HFFc6 (cell line): ENCODE measurements at regions not wholly inside any gene's neighbourhood (a gene's known extent, or its start where the extent isn't known, plus 50 kb on each side); places are given as distances from the start of the nearest gene placed in this dataset.

Experiments
- DNase-seq: peaks from one replicate; pipeline ENCODE4 v3.0.0-alpha.2; 2018
- H3K27ac Mint-ChIP-seq: 2 replicates; pipeline ENCODE4 v1.8.0; 2020; ENCODE audit warnings: mild to moderate bottlenecking, mixed read lengths
- H3K27me3 Mint-ChIP-seq: 2 replicates; pipeline ENCODE4 v1.8.0; 2021; ENCODE audit warnings: mild to moderate bottlenecking, moderate library complexity, mixed read lengths; ENCODE audit not compliant: insufficient read depth
- H3K36me3 Mint-ChIP-seq: 2 replicates; pipeline ENCODE4 v1.8.0; 2021; ENCODE audit warnings: low read depth, mixed read lengths
- H3K4me1 Mint-ChIP-seq: 2 replicates; pipeline ENCODE4 v1.8.0; 2020; ENCODE audit warnings: low read depth, mixed read lengths
- H3K4me3 Mint-ChIP-seq: 2 replicates; pipeline ENCODE4 v1.8.0; 2020; ENCODE audit warnings: mild to moderate bottlenecking, moderate library complexity, mixed read lengths
- H3K9me3 Mint-ChIP-seq: 2 replicates; pipeline ENCODE4 v1.8.0; 2020; ENCODE audit warnings: mild to moderate bottlenecking, mixed read lengths
- TF ChIP-seq, protein P1 (sequence below): fragments of 200-600 bp; sonication (generic); IDR thresholded peaks from 2 replicates; pipeline ENCODE4 v1.5.0; 2021; ENCODE audit warnings: antibody characterized with exemption, mild to moderate bottlenecking

DNA sequence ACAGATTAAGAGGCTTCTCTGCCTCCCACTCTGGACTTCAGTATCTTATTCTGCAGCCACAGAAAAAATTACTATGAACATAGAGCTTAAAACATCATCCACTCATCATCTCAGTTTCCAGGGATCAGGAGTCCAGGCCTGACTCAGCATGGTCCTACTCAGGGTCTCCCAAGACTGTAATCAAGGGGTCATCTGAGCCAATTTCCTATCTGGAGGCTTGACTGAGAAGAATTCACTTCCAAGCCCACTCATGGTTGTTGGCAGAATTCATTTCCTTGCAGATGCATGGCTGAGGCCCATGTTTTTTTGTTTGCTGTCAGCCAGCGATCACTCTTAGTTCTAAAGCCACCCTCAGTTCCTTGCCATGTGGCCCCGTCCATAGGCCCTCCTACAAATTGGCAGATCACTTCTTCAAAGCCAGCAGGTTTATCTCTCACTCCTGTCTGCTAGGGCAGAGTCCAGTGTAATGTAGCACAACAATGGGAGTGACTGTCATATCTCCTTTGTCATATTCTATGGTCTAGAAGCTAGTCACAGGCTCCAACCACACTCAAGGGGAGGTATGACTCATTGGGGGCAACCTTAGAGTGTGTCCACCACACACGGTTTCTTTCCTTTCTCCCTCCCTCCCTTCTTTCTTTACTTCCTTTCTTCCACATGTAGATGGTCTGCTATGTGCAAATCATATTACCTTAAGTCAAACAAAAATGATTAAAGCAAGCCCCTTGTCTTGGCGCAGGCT, 251.6 kb downstream of the QDPR start:
- H3K27me3 Mint-ChIP-seq, result no peaks in the 10 kb centered on the region; the same call in 1 of the 2 replicates
- H3K27ac Mint-ChIP-seq, result no peak overlapping the region
- no peak overlapping the region for H3K4me3 Mint-ChIP-seq
- no peaks in the 10 kb centered on the region for H3K36me3 Mint-ChIP-seq
- TF ChIP-seq, protein P1, sequence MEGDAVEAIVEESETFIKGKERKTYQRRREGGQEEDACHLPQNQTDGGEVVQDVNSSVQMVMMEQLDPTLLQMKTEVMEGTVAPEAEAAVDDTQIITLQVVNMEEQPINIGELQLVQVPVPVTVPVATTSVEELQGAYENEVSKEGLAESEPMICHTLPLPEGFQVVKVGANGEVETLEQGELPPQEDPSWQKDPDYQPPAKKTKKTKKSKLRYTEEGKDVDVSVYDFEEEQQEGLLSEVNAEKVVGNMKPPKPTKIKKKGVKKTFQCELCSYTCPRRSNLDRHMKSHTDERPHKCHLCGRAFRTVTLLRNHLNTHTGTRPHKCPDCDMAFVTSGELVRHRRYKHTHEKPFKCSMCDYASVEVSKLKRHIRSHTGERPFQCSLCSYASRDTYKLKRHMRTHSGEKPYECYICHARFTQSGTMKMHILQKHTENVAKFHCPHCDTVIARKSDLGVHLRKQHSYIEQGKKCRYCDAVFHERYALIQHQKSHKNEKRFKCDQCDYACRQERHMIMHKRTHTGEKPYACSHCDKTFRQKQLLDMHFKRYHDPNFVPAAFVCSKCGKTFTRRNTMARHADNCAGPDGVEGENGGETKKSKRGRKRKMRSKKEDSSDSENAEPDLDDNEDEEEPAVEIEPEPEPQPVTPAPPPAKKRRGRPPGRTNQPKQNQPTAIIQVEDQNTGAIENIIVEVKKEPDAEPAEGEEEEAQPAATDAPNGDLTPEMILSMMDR, result no peak
- no peaks in the 10 kb centered on the region for H3K4me1 Mint-ChIP-seq
- H3K9me3 Mint-ChIP-seq, result no peaks in the 10 kb centered on the region
- DNase-seq, result no peak

DNA sequence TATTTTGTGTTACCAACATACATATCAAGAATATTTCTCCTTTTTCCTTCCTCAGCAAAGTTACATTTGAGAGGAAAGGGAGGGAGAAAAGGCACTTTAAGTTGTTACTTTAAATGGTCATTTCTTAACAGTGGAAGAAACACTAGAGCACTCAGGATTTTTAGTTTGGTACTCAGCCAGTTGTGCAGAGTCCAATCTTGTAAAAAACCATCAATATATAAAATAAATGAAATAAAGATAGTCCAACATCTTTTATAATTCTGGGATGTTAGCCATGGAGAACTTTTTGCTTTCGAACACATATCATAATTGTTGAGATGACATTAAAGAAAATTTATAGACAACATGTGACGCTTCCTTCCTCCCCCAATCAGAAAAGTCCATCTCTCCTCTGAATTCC, 253.8 kb downstream of the QDPR start:
- Mint-ChIP-seq H3K27me3 (no peaks in the 10 kb centered on the region; the same call in none of the 2 replicates), H3K4me3 (no peak overlapping the region), H3K36me3 (no peaks in the 10 kb centered on the region), H3K27ac (no peak overlapping the region), H3K4me1 (no peaks in the 10 kb centered on the region), H3K9me3 (no peaks in the 10 kb centered on the region)
- DNase-seq, result no peak
- TF ChIP-seq, protein P1, result no peak

DNA sequence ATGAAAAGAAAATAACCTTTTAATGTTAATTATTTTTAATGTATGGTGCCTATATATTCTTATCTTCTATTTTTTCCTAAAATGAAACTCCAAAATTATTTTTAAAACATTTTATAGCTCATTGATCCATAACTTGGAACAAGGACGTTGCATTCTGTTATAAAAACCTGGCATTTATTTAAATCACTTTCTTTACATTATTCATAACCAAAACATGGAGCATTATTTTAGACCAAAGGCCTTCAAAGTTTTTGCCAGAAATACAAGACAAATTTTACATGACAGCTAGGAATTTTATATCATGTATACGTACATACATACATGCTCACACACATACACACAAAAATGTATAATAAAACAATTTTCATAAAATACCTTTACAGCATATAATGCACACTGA, 259.8 kb downstream of the QDPR start:
- H3K4me3 Mint-ChIP-seq, result no peak overlapping the region
- no peaks in the 10 kb centered on the region for H3K4me1 Mint-ChIP-seq
- no peak overlapping the region for H3K27ac Mint-ChIP-seq
- no peaks in the 10 kb centered on the region for H3K36me3 Mint-ChIP-seq
- no peaks in the 10 kb centered on the region for H3K9me3 Mint-ChIP-seq
- no peak for DNase-seq
- TF ChIP-seq, protein P1, result no peak
- H3K27me3 Mint-ChIP-seq, result no peaks in the 10 kb centered on the region; the same call in 1 of the 2 replicates

DNA sequence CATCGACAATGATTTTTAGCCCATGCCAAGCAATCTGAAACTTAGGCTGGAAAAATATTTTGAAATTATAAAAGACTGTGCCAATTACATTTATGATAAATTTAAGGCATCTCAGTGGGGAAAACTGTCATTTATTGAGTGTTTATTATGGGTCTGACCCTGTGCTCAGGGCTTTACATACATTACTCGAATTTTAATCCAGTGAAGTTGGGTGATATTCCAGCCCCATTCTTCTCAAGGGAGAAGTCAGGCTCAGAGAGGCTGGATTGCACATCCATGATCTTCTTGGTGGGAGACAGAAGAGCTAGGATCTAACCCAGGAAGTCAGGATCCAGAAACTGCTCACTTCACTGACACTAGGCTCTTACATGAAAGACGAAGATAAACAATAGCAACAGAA, 260.8 kb downstream of the QDPR start:
- H3K27ac Mint-ChIP-seq, result no peak overlapping the region
- H3K4me1 Mint-ChIP-seq, result no peaks in the 10 kb centered on the region
- H3K27me3 Mint-ChIP-seq, result no peaks in the 10 kb centered on the region; the same call in 1 of the 2 replicates
- DNase-seq, result no peak
- no peaks in the 10 kb centered on the region for H3K36me3 Mint-ChIP-seq
- TF ChIP-seq, protein P1, result no peak
- H3K4me3 Mint-ChIP-seq, result no peak overlapping the region
- no peaks in the 10 kb centered on the region for H3K9me3 Mint-ChIP-seq

DNA sequence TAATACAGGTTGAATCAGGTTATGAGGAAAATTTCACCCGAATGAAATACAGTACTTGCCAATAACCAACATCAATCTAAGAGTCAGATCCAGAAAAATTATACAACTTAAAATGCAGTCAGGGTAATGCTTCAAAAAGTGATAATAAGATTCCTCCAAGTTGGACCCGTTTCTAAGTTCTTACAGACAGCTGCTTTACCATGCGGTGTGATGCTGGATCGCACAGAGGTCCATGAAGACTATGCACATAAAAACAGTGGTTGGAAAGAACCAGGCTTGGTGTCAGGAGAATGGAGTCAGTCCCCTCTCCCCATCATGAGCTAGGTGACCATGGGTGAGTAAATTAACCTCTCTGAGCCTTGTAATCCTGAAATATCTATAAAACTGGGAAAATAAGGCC, 261.3 kb downstream of the QDPR start:
- Mint-ChIP-seq H3K27me3 (no peaks in the 10 kb centered on the region; the same call in 1 of the 2 replicates), H3K36me3 (no peaks in the 10 kb centered on the region), H3K4me1 (no peaks in the 10 kb centered on the region), H3K4me3 (no peak overlapping the region), H3K9me3 (no peaks in the 10 kb centered on the region), H3K27ac (no peak overlapping the region)
- DNase-seq, result no peak
- TF ChIP-seq, protein P1, result no peak
